Left lung (tissue), 4 donors: ENCODE measurements at regions not wholly inside any gene's neighbourhood (a gene's known extent, or its start where the extent isn't known, plus 50 kb on each side); places are given as distances from the start of the nearest gene placed in this dataset.

Experiments used
- ATAC-seq: fragments of 200-7000 bp; cut with Tn5 transposase; one replicate; pipeline ENCODE4 v1.9.1; 2020; ENCODE audit warnings: moderate library complexity
- DNase-seq, 4 donors: peaks; one replicate each; pipeline ENCODE4 v3.0.0-alpha.2; 2013 to 2020
- H3K27ac ChIP-seq, 2 donors: fragments of 200-600 bp; sonication (generic) in 1 of 2; one replicate each; pipeline versions ENCODE4 v1.5.0 to v1.8.0; 2020 to 2021
- H3K27me3 ChIP-seq, 2 donors: fragments of 200-600 bp; sonication (generic) in 1 of 2; one replicate each; pipeline versions ENCODE4 v1.5.0 to v1.8.0; 2020 to 2021
- H3K36me3 ChIP-seq, 2 donors: fragments of 200-600 bp; sonication (generic) in 1 of 2; one replicate each; pipeline versions ENCODE4 v1.5.0 to v1.8.0; 2020 to 2021
- H3K4me1 ChIP-seq, 2 donors: fragments of 200-600 bp; one replicate each; pipeline ENCODE4 v1.8.0; 2021
- H3K4me3 ChIP-seq, 2 donors: fragments of 200-600 bp; sonication (generic) in 1 of 2; one replicate each; pipeline versions ENCODE4 v1.5.0 to v1.8.0; 2020 to 2021; ENCODE audit warnings: mild to moderate bottlenecking in 1 of 2
- H3K9me3 ChIP-seq, 2 donors: fragments of 200-600 bp; sonication (generic) in 1 of 2; one replicate each; pipeline versions ENCODE4 v1.5.0 to v1.8.0; 2020 to 2021
- intact Hi-C, 2 donors: fragments of 100-400 bp; cut with DNase I; formaldehyde crosslinking; loops; one replicate each; pipeline versions ENCODE4 v1.11.2 to v1.14.2; 2022
- TF ChIP-seq, protein P1 (sequence below), 2 donors: fragments of 200-600 bp; sonication (generic) in 1 of 2; IDR thresholded peaks; one replicate each; pipeline versions ENCODE4 v1.5.0 to v1.8.0; 2021; ENCODE audit warnings: antibody characterized with exemption in 2 of 2
- donor health status: DM: no; HTN: yes; CAD: no.
- donor health status: DM: no; HTN: no; CAD: no.

- no peaks in the 10 kb centered on the region for H3K27me3 ChIP-seq
- H3K9me3 ChIP-seq, result peaks cover 0 to 2% of the 10 kb centered on the region in 2 donors
- no peak for DNase-seq
- H3K4me1 ChIP-seq, result no peaks in the 10 kb centered on the region
- H3K36me3 ChIP-seq, result no peaks in the 10 kb centered on the region
- TF ChIP-seq, protein P1, sequence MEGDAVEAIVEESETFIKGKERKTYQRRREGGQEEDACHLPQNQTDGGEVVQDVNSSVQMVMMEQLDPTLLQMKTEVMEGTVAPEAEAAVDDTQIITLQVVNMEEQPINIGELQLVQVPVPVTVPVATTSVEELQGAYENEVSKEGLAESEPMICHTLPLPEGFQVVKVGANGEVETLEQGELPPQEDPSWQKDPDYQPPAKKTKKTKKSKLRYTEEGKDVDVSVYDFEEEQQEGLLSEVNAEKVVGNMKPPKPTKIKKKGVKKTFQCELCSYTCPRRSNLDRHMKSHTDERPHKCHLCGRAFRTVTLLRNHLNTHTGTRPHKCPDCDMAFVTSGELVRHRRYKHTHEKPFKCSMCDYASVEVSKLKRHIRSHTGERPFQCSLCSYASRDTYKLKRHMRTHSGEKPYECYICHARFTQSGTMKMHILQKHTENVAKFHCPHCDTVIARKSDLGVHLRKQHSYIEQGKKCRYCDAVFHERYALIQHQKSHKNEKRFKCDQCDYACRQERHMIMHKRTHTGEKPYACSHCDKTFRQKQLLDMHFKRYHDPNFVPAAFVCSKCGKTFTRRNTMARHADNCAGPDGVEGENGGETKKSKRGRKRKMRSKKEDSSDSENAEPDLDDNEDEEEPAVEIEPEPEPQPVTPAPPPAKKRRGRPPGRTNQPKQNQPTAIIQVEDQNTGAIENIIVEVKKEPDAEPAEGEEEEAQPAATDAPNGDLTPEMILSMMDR (IDR thresholded peaks at IDR 0.05), result no peak
- intact Hi-C loops, result no loop called here
- H3K27ac ChIP-seq, result no peak overlapping the region
- no peak for ATAC-seq
- H3K4me3 ChIP-seq, result no peak overlapping the region
Measured at GRCh38 chrX:13153796-13154195, 109.4 kb upstream of the FAM9C start.

- TF ChIP-seq, protein P1 (IDR thresholded peaks at IDR 0.05), result no peak
- no peaks in the 10 kb centered on the region for H3K36me3 ChIP-seq
- H3K27ac ChIP-seq, result peak overlapping the region in 1 of 2 donors; percentile 57
- H3K9me3 ChIP-seq, result peaks cover 0 to 2% of the 10 kb centered on the region in 2 donors
- no peaks in the 10 kb centered on the region for H3K27me3 ChIP-seq
- no peak overlapping the region for H3K4me3 ChIP-seq
- no peaks in the 10 kb centered on the region for H3K4me1 ChIP-seq
- intact Hi-C loops, result no loop called here
- ATAC-seq (no peak), DNase-seq (no peak)
Measured at GRCh38 chrX:13152518-13153185, 108.2 kb upstream of the FAM9C start.

DNA sequence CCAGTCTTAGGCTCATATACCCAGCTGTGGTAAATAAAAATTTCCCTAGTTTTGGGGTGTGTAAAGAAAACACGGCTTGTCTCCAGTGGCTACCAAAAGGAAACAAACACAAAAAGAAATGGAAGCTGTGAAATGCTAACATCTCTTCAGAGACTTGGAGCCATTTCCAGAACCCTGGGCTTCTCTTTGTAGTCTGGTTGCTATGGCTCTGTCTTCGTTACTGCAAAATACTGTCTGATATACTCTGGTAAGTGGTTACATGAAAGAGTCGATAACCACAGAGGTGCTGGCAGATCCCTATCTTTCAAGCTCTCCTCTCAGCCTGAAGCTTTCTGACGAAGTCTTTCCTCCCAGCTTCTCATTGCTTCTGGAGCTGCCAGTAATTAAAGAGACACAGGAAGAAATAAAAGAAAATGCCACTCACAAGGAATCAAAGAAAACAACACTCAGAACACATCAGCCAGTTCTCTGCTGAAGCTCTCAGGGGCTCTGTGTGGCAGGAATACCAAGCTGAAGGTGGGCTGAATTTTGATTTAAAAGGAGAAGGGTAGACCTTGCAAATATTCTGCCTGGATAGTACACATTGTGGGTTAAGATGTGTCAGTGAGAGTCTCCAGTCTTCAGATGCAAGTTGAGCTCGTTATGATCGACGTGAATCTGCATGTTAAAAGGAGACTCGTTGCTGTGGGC, 107.6 kb upstream of the FAM9C start:
- H3K4me3 ChIP-seq, result no peak overlapping the region
- no peaks in the 10 kb centered on the region for H3K4me1 ChIP-seq
- peaks cover 0 to 5% of the 10 kb centered on the region in 2 donors for H3K9me3 ChIP-seq
- peak overlapping the region; percentile 57 to 67 for H3K27ac ChIP-seq
- no peaks in the 10 kb centered on the region for H3K27me3 ChIP-seq
- DNase-seq (peak in 1 of 4 donors; percentile 61), ATAC-seq (peak; percentile 85)
- intact Hi-C loops, result no loop called here
- no peaks in the 10 kb centered on the region for H3K36me3 ChIP-seq
- TF ChIP-seq, protein P1 (IDR thresholded peaks at IDR 0.05), result no peak

GRCh38 chrX:13149702-13150350, 105.4 kb upstream of the FAM9C start:
- Histone ChIP-seq H3K4me1 (no peaks in the 10 kb centered on the region), H3K36me3 (no peaks in the 10 kb centered on the region), H3K27me3 (no peaks in the 10 kb centered on the region), H3K4me3 (no peak overlapping the region), H3K27ac (no peak overlapping the region), H3K9me3 (peaks cover 0 to 8% of the 10 kb centered on the region in 2 donors)
- DNase-seq, result no peak
- TF ChIP-seq, protein P1 (IDR thresholded peaks at IDR 0.05), result no peak
- intact Hi-C loops, result no loop called here
- peak; percentile 19 for ATAC-seq

DNA sequence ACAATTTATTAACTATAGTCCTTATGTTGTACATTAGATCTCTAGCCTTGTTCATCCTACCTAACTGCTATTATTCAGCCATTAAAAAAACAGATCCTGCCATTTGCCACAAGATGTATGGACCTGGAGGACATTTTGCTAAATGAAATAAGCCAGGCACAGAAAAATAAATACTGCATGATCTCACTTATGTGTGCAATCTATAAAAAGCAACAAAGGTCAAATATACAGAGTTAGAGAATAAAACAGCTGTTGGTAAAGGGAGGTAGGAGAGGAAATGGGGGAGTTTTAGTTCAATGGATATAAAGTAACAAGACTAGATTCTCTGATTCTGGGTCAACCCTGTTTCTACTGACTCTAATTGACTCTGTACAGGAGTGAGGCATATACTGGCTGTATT, 103.3 kb upstream of the FAM9C start:
- TF ChIP-seq, protein P1 (IDR thresholded peaks at IDR 0.05), result no peak
- Histone ChIP-seq H3K4me3 (no peak overlapping the region), H3K27ac (no peak overlapping the region), H3K27me3 (no peaks in the 10 kb centered on the region), H3K4me1 (no peaks in the 10 kb centered on the region), H3K9me3 (peaks cover 0 to 6% of the 10 kb centered on the region in 2 donors), H3K36me3 (no peaks in the 10 kb centered on the region)
- ATAC-seq (no peak), DNase-seq (no peak)
- intact Hi-C loops, result no loop called here
